Psoas muscle (tissue), 7 donors: ENCODE measurements at regions not wholly inside any gene's neighbourhood (a gene's known extent, or its start where the extent isn't known, plus 50 kb on each side); places are given as distances from the start of the nearest gene placed in this dataset.

Experiments
- ATAC-seq, 4 donors: fragments of 200-7000 bp; cut with Tn5 transposase; one replicate each; pipeline ENCODE4 v1.9.1; 2020; ENCODE audit warnings: moderate library complexity in 3 of 4, mild to moderate bottlenecking in 2 of 4
- DNase-seq, 2 donors: peaks; one replicate each; pipeline ENCODE4 v3.0.0-alpha.2; 2020
- H3K27ac ChIP-seq: fragments of 200-600 bp; one replicate; pipeline ENCODE4 v1.8.0; 2022
- H3K27me3 ChIP-seq, 3 donors: fragments of 200-600 bp in 1 of 3; one replicate each; pipeline versions ENCODE4 v1.6.1 to v1.8.0; 2013 to 2022; ENCODE audit warnings: low read length in 2 of 3, mild to moderate bottlenecking in 2 of 3, moderate library complexity in 1 of 3; ENCODE audit not compliant: insufficient read depth in 3 of 3
- H3K36me3 ChIP-seq, 2 donors: fragments of 200-600 bp in 1 of 2; one replicate each; pipeline versions ENCODE4 v1.6.1 to v1.8.0; 2013 to 2022; ENCODE audit warnings: low read depth in 1 of 2, mild to moderate bottlenecking in 1 of 2, moderate library complexity in 1 of 2; ENCODE audit not compliant: insufficient read depth in 1 of 2
- H3K4me1 ChIP-seq: fragments of 200-600 bp; one replicate; pipeline ENCODE4 v1.8.0; 2022
- H3K4me3 ChIP-seq: fragments of 200-600 bp; one replicate; pipeline ENCODE4 v1.8.0; 2022; ENCODE audit warnings: mild to moderate bottlenecking
- H3K9me3 ChIP-seq: fragments of 200-600 bp; one replicate; pipeline ENCODE4 v1.8.0; 2022
- WGBS, 3 donors: extraction: QIAGEN DNeasy Blood & Tissue Kit; methylation state at CpG; one replicate each; pipeline versions ENCODE4 v1.1.6 to v1.1.7; 2013; 5-methylcytosine and 5-hydroxymethylcytosine counted together
- intact Hi-C, 2 donors: fragments of 100-400 bp; cut with DNase I; formaldehyde crosslinking; loops; one replicate each; pipeline versions ENCODE4 v1.11.0 to v1.14.2; 2022
- TF ChIP-seq, protein P1 (sequence below): fragments of 200-600 bp; IDR thresholded peaks from one replicate; pipeline ENCODE4 v1.8.0; 2022; ENCODE audit warnings: antibody characterized with exemption
- donor health status: healthy with polysubstance abuse.
- donor health status: DM: no; HTN: no; CAD: no; lungs with moderate emphysema.
- donor health status: Bipolar disorder and iron deficiency.
- donor health status: healthy.
- donor health status: DM: yes; HTN: yes; CAD: no.
- donor health status: DM: no; HTN: no; CAD: no.
- donor health status: DM: yes; HTN: yes; CAD: no.

DNA sequence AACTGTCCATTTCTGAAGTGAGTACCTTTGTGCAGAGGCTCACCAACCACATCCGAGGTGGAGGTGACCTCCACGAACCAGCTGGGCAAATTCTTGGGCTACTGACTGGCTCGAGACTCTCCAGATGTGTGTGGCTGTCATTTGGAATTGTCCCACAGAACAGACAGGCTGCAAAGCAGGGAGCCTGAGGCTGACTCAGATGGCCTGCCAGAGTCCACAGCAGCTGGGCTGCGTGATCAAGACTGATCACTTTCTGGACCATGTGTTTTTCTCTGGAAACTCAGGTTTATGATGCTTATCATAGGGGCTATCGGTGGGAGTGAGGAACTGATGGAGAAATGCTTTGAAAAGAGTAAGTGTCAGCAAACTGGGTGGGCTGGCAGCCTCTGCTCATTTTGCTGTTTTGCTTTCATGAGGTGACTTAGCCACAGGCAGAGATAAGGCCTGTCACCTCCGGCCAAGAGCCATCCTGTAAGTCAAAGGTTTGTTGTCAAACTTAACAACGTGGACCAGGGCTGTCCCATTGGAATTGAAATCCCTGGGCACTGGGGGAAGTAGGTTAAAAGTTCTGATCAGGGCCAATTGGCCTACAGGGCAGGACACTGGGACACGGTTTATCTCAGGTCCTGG is 120.4 kb downstream of the LIPG start:
- no peak for DNase-seq
- Histone ChIP-seq H3K4me3 (no peak overlapping the region), H3K4me1 (no peaks in the 10 kb centered on the region), H3K9me3 (no peaks in the 10 kb centered on the region), H3K27me3 (no peaks in the 10 kb centered on the region), H3K36me3 (no peaks in the 10 kb centered on the region), H3K27ac (no peak overlapping the region)
- WGBS, 3 donors, result 73 to 83% (median 78%) methylated on average over 8 of the region's 8 CpGs
- intact Hi-C loops, result no loop called here
- TF ChIP-seq, protein P1, sequence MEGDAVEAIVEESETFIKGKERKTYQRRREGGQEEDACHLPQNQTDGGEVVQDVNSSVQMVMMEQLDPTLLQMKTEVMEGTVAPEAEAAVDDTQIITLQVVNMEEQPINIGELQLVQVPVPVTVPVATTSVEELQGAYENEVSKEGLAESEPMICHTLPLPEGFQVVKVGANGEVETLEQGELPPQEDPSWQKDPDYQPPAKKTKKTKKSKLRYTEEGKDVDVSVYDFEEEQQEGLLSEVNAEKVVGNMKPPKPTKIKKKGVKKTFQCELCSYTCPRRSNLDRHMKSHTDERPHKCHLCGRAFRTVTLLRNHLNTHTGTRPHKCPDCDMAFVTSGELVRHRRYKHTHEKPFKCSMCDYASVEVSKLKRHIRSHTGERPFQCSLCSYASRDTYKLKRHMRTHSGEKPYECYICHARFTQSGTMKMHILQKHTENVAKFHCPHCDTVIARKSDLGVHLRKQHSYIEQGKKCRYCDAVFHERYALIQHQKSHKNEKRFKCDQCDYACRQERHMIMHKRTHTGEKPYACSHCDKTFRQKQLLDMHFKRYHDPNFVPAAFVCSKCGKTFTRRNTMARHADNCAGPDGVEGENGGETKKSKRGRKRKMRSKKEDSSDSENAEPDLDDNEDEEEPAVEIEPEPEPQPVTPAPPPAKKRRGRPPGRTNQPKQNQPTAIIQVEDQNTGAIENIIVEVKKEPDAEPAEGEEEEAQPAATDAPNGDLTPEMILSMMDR, result no peak
- ATAC-seq, result no peak

DNA sequence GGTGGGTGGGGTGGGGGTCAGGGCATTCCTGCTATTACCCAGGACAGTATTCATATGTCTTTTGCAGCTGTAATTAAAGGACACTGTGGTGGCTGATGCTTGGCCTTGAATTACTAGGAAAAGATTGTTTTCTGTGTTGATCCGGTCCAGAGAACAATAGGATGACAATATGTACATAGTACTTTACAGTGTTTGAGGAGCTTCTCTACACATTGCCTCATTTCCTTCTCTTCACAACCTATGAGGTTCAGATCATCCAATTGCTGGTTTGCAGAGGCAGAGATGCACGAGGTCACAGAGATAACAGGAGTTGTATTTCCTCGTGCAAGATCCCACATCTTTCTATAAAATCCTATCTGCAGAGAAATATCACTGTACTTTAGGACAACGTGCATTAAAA is 119.5 kb downstream of the LIPG start:
- Histone ChIP-seq H3K4me1 (no peaks in the 10 kb centered on the region), H3K27ac (no peak overlapping the region), H3K36me3 (no peaks in the 10 kb centered on the region), H3K4me3 (no peak overlapping the region), H3K27me3 (no peaks in the 10 kb centered on the region), H3K9me3 (no peaks in the 10 kb centered on the region)
- DNase-seq (no peak), ATAC-seq (no peak)
- intact Hi-C loops, result no loop called here
- TF ChIP-seq, protein P1, result no peak
- 79 to 85% (median 80%) methylated on average over 4 of the region's 4 CpGs for WGBS, 3 donors

DNA sequence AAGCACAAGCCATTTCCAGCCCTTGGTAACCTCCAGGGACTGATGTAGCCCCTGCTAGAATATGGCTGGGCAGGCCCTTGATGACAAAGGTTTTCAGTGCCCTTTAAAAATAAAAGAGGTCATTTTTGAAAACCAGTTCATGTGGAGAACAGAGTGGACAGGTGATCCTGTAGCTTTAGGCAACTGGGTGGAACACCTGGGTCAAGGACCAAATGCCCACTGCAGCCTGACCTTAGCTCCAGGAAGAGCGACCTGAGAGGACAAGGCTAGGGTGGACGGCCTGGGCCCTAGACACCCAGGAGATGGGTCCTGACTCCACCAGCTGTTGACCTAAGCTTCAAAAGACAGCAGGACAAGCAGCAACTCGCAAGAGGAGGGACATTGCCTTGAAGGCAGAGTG is 116.6 kb downstream of the LIPG start:
- Histone ChIP-seq H3K9me3 (no peaks in the 10 kb centered on the region), H3K4me1 (no peaks in the 10 kb centered on the region), H3K4me3 (no peak overlapping the region), H3K27me3 (peaks cover 0 to 1% (median 0%) of the 10 kb centered on the region in 3 donors), H3K27ac (no peak overlapping the region), H3K36me3 (no peaks in the 10 kb centered on the region)
- intact Hi-C loops, result no loop called here
- 85 to 92% (median 87%) methylated on average over 3 of the region's 3 CpGs for WGBS, 3 donors
- DNase-seq, result no peak
- ATAC-seq, result no peak
- TF ChIP-seq, protein P1, result no peak

DNA sequence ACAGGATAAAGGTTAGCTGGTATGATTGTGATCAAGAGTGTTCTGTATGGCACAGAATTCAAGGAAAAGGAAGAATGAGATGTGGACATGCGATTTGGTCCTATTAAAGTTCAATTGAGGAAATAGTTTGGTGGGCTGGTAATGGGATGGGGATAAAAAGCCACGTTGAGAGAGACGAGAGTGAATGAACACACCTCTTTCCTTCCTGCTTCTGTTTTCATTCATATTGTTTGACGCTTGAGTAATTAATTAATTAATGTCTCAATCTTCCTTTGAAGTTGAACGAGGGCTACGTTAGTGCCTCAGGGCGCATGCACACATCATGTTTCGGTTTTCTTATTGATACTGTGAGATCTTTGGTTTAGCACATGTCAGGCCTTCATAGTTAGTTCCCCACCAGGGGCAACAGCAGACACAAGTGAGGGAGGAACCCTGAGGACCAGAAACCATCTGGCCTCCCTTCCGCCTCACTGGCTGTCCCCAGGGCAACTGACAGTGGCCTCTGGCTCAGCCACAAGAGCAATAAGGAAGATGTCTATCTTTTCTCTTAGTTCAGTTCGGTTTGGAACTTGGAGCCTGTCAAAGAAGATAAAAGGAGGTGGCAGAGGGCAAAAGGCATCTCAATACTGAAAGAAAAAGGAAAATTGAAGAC is 116.0 kb downstream of the LIPG start:
- H3K4me1 ChIP-seq, result no peaks in the 10 kb centered on the region
- intact Hi-C loops, result no loop called here
- TF ChIP-seq, protein P1, result no peak
- DNase-seq (no peak), ATAC-seq (no peak)
- peaks cover 0 to 2% (median 0%) of the 10 kb centered on the region in 3 donors for H3K27me3 ChIP-seq
- no peak overlapping the region for H3K27ac ChIP-seq
- WGBS, 3 donors, result 80 to 83% (median 80%) methylated on average over 10 of the region's 10 CpGs
- no peaks in the 10 kb centered on the region for H3K36me3 ChIP-seq
- no peaks in the 10 kb centered on the region for H3K9me3 ChIP-seq
- no peak overlapping the region for H3K4me3 ChIP-seq
